Lower leg skin (tissue), 3 donors: ENCODE measurements at regions not wholly inside any gene's neighbourhood (a gene's known extent, or its start where the extent isn't known, plus 50 kb on each side); places are given as distances from the start of the nearest gene placed in this dataset.

Source experiments
- CTCF ChIP-seq, 3 donors: fragments of 450-650 bp; IDR thresholded peaks; one replicate each; pipeline ENCODE4 v1.5.1; 2016; ENCODE audit warnings: antibody characterized with exemption in 3 of 3, mild to moderate bottlenecking in 3 of 3, moderate library complexity in 2 of 3
- POLR2A ChIP-seq, 2 donors: fragments of 450-650 bp; IDR thresholded peaks; one replicate each; pipeline ENCODE4 v1.6.1; 2016 to 2017; ENCODE audit warnings: antibody characterized with exemption in 2 of 2, mild to moderate bottlenecking in 1 of 2, moderate library complexity in 1 of 2

DNA sequence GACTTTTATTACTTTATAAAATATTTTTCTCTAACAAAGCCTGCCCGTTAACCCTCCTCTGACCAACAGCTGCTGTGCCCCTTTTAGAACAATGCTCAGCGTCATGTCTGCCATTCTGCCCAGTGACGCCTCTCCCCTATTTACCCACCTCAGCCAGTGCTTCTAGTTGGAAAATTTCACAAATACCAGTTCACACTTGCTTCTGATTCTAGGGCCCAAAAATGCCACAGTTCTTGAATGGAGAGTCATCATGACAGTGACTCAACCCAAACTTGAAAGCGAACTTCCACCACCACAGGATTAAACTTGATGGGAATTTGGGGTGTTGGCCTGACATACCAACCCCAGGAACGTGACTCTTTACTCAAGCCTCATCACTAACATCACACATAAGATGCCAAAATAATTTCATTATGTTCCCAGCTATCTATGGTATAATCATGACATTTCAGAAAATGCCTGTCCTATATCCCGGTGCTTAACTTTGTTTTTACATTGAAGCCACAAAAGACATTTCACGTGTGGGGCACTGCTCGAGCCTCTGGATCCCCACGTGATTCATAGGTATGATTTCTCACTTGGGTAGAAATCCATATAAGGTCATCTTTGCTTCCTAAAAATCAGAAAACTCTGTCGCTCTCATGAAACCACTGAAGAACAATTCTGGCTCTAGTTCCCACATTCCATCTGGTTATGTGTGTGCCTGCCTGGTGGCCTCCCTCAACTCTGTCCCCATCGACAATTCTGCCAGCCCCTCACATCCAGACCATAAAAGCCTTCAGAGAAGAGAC lies 220.9 kb downstream of the ACTL7B start:
- TF ChIP-seq CTCF (IDR thresholded peaks at IDR 0.05), result no peak
- TF ChIP-seq POLR2A (IDR thresholded peaks at IDR 0.05), result no peak
